Fibroblast of the aortic adventitia (primary cell): ENCODE measurements at regions not wholly inside any gene's neighbourhood (a gene's known extent, or its start where the extent isn't known, plus 50 kb on each side); places are given as distances from the start of the nearest gene placed in this dataset.

ENCODE experiments used
- DNase-seq: peaks from one replicate; pipeline ENCODE4 v3.0.0-alpha.2; 2010; ENCODE audit warnings: low read depth
- H3K4me3 ChIP-seq: 2 replicates; pipeline ENCODE4 v1.5.1; 2011; ENCODE audit warnings: low read depth, mild to moderate bottlenecking, control low read depth, low read length, moderate library complexity
- TF ChIP-seq, protein P1 (sequence below): IDR thresholded peaks from 2 replicates; pipeline ENCODE4 v1.5.1; 2011; ENCODE audit warnings: mild to moderate bottlenecking, low read length, control low read depth, inconsistent platforms; ENCODE audit not compliant: insufficient read depth

GRCh38 chr3:95028688-95029087 lies 965.8 kb downstream of the NSUN3 start:
- no peak for DNase-seq
- H3K4me3 ChIP-seq: no peak overlapping the region
- TF ChIP-seq, protein P1, sequence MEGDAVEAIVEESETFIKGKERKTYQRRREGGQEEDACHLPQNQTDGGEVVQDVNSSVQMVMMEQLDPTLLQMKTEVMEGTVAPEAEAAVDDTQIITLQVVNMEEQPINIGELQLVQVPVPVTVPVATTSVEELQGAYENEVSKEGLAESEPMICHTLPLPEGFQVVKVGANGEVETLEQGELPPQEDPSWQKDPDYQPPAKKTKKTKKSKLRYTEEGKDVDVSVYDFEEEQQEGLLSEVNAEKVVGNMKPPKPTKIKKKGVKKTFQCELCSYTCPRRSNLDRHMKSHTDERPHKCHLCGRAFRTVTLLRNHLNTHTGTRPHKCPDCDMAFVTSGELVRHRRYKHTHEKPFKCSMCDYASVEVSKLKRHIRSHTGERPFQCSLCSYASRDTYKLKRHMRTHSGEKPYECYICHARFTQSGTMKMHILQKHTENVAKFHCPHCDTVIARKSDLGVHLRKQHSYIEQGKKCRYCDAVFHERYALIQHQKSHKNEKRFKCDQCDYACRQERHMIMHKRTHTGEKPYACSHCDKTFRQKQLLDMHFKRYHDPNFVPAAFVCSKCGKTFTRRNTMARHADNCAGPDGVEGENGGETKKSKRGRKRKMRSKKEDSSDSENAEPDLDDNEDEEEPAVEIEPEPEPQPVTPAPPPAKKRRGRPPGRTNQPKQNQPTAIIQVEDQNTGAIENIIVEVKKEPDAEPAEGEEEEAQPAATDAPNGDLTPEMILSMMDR: no peak

DNA sequence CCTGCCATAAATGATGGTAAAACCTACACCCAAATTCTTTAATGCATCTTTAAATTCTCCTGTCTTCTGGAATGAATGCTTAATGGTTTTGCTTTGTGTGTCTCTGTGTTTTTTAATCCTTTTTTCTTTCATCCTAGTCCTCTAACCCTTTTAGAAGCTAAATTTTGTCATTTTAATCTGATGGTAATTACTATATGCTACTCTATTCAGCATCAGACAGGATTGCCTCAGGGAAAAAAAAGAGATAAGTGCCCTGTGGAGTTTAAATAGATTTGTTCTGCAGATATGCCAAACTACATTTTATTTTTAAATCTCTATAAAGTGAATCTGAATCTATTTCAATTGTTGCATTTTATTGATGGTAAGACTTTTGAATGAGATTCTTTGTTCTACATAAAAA lies 966.8 kb downstream of the NSUN3 start:
- no peak for DNase-seq
- TF ChIP-seq, protein P1: no peak
- H3K4me3 ChIP-seq: no peak overlapping the region

- no peak for DNase-seq
These were observed 973.7 kb downstream of the NSUN3 start for GRCh38 chr3:95036526-95037021.

GRCh38 chr3:95037097-95037496 lies 974.2 kb downstream of the NSUN3 start:
- TF ChIP-seq, protein P1: no peak
- no peak overlapping the region for H3K4me3 ChIP-seq

More at GRCh38 chr3:95036526-95037021, 973.7 kb downstream of the NSUN3 start:
- H3K4me3 ChIP-seq: no peak overlapping the region
- TF ChIP-seq, protein P1: no peak

DNA sequence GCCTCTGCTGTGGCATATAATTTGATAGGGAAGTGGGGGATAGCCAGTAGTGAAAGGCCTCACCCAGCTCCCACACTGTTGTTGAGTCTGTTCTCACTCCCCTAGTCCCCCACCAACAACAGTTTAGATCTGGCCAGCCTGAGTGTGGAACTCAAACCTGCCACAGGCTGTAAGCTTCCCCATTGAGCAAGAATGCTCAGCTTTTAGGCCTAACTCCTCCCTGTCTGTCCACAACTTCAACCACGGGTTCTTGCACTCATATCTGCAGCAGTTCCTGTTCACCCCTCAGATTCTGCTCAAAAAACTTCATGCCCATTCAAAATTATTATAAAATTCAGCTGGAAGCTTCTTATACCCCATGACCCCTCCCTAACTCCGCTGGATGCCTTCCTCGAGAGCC lies 975.1 kb downstream of the NSUN3 start:
- TF ChIP-seq, protein P1: no peak
- H3K4me3 ChIP-seq: no peak overlapping the region
- no peak for DNase-seq

More at GRCh38 chr3:95037097-95037496, 974.2 kb downstream of the NSUN3 start:
- no peak for DNase-seq

DNA sequence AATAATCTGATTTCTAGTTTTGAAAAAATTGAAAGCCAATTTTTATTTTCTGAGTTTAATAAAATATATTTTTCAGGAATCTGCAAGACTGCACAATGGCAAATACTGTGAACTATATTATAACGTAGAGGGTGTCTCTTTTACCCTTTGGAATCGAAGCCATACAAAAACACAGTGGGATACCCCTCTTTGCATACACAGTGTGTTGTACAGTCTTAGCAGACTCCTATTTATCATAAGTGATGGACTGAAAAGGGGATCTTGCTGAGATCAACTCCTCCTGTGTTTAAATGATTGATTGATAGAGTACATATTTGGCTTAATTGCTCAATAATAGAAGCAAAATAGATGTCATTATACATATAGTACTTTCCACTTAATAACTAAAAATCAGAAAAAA lies 981.2 kb downstream of the NSUN3 start:
- TF ChIP-seq, protein P1: no peak
- no peak for DNase-seq
- no peak overlapping the region for H3K4me3 ChIP-seq

GRCh38 chr3:95048564-95048963 lies 985.7 kb downstream of the NSUN3 start:
- no peak overlapping the region for H3K4me3 ChIP-seq
- DNase-seq: no peak
- TF ChIP-seq, protein P1: no peak
